Astrocyte (in vitro differentiated cells and primary cell): ENCODE measurements at regions not wholly inside any gene's neighbourhood (a gene's known extent, or its start where the extent isn't known, plus 50 kb on each side); places are given as distances from the start of the nearest gene placed in this dataset.

Source experiments
- DNase-seq: peaks from one replicate; pipeline ENCODE4 v3.0.0-alpha.2; 2010; ENCODE audit warnings: low read depth
- FAIRE-seq: peaks from 2 replicates; lab custom pipeline; 2011; peaks lifted over from hg19 to GRCh38; lab: Jason Lieb, UNC
- H2AFZ ChIP-seq: 2 replicates; pipeline ENCODE4 v1.6.0; 2012; ENCODE audit warnings: low read depth, low read length, inconsistent platforms
- H3K27ac ChIP-seq: 2 replicates; pipeline ENCODE4 v1.5.1; 2011; ENCODE audit warnings: low read depth, low read length, inconsistent platforms
- H3K27me3 ChIP-seq: 2 replicates; pipeline ENCODE4 v1.6.0; 2011; ENCODE audit warnings: low read length, inconsistent platforms; ENCODE audit not compliant: insufficient read depth
- H3K36me3 ChIP-seq: 2 replicates; pipeline ENCODE4 v1.5.1; 2011; ENCODE audit warnings: low read length, inconsistent platforms; ENCODE audit not compliant: insufficient read depth
- H3K4me1 ChIP-seq: 2 replicates; pipeline ENCODE4 v1.5.1; 2011; ENCODE audit warnings: low read length, inconsistent platforms; ENCODE audit not compliant: insufficient read depth
- H3K4me2 ChIP-seq: 2 replicates; pipeline ENCODE4 v1.6.0; 2012; ENCODE audit warnings: low read length, inconsistent platforms
- H3K4me3 ChIP-seq: 2 replicates; pipeline ENCODE4 v1.5.1; 2011; ENCODE audit warnings: low read depth, mild to moderate bottlenecking, low read length, inconsistent platforms; ENCODE audit not compliant: insufficient read depth
- H3K79me2 ChIP-seq: 2 replicates; pipeline ENCODE4 v1.6.0; 2012; ENCODE audit warnings: mild to moderate bottlenecking, low read length, inconsistent platforms; ENCODE audit not compliant: insufficient read depth
- H3K9ac ChIP-seq: 2 replicates; pipeline ENCODE4 v1.6.0; 2012; ENCODE audit warnings: mild to moderate bottlenecking, low read length, inconsistent platforms
- H3K9me3 ChIP-seq: 2 replicates; pipeline ENCODE4 v1.5.1; 2012; ENCODE audit warnings: low read depth, mild to moderate bottlenecking, low read length, inconsistent platforms; ENCODE audit not compliant: insufficient read depth
- H4K20me1 ChIP-seq: 2 replicates; pipeline ENCODE4 v1.6.0; 2012; ENCODE audit warnings: low read length, inconsistent platforms; ENCODE audit not compliant: insufficient read depth
- H3K27ac Mint-ChIP-seq: one replicate; pipeline ENCODE4 v1.8.0; 2021; ENCODE audit warnings: mild to moderate bottlenecking, mixed read lengths; ENCODE audit not compliant: unreplicated experiment
- H3K27me3 Mint-ChIP-seq: one replicate; pipeline ENCODE4 v1.8.0; 2021; ENCODE audit warnings: low read depth, mixed read lengths; ENCODE audit not compliant: unreplicated experiment
- H3K36me3 Mint-ChIP-seq: one replicate; pipeline ENCODE4 v1.8.0; 2021; ENCODE audit warnings: low read depth, mixed read lengths; ENCODE audit not compliant: unreplicated experiment
- H3K4me1 Mint-ChIP-seq: one replicate; pipeline ENCODE4 v1.8.0; 2021; ENCODE audit warnings: low read depth, mixed read lengths; ENCODE audit not compliant: unreplicated experiment
- H3K4me3 Mint-ChIP-seq: one replicate; pipeline ENCODE4 v1.8.0; 2021; ENCODE audit warnings: mild to moderate bottlenecking, moderate library complexity, mixed read lengths; ENCODE audit not compliant: unreplicated experiment
- H3K9me3 Mint-ChIP-seq: one replicate; pipeline ENCODE4 v1.8.0; 2021; ENCODE audit warnings: mild to moderate bottlenecking, mixed read lengths; ENCODE audit not compliant: unreplicated experiment
- EZH2 ChIP-seq: IDR thresholded peaks from 2 replicates; pipeline ENCODE4 v1.6.1; 2012; ENCODE audit warnings: mild to moderate bottlenecking, low read length, inconsistent platforms; ENCODE audit not compliant: insufficient read depth
- TF ChIP-seq, protein P1 (sequence below): IDR thresholded peaks from 2 replicates; pipeline ENCODE4 v1.5.1; 2011; ENCODE audit warnings: low read depth, mild to moderate bottlenecking, inconsistent platforms, low read length, moderate library complexity; ENCODE audit not compliant: insufficient read depth

DNA sequence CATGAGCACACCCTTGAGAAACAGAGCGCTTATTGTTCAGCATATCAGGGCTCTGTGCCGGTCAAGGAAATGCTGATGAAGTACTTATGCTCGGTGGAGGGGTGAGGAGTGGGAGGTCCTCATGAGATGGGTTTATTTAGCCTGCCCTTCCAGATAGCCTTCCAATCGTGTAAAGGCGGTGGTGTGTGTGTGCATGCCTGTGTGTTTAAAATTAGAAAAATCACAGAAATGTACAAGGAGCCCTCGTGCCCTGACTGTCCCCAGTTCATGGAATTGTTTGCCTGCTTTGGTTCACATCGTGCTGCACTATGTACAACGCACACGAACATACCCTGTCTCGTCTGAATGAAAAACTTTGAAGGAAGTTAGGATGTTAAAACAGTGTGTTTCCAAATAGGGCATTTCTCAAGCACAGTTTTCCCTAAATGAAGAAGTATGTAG lies 158.6 kb downstream of the AQP4 start:
- H3K27me3 Mint-ChIP-seq = peaks cover 5% of the 10 kb centered on the region
- no peak overlapping the region for H3K27ac Mint-ChIP-seq
- H3K36me3 Mint-ChIP-seq = no peaks in the 10 kb centered on the region
- no peaks in the 10 kb centered on the region for H3K36me3 ChIP-seq
- DNase-seq (no peak), FAIRE-seq (no peak)
- no peak overlapping the region for H3K9ac ChIP-seq
- no peaks in the 10 kb centered on the region for H3K4me1 Mint-ChIP-seq
- no peak for TF ChIP-seq EZH2
- TF ChIP-seq, protein P1, sequence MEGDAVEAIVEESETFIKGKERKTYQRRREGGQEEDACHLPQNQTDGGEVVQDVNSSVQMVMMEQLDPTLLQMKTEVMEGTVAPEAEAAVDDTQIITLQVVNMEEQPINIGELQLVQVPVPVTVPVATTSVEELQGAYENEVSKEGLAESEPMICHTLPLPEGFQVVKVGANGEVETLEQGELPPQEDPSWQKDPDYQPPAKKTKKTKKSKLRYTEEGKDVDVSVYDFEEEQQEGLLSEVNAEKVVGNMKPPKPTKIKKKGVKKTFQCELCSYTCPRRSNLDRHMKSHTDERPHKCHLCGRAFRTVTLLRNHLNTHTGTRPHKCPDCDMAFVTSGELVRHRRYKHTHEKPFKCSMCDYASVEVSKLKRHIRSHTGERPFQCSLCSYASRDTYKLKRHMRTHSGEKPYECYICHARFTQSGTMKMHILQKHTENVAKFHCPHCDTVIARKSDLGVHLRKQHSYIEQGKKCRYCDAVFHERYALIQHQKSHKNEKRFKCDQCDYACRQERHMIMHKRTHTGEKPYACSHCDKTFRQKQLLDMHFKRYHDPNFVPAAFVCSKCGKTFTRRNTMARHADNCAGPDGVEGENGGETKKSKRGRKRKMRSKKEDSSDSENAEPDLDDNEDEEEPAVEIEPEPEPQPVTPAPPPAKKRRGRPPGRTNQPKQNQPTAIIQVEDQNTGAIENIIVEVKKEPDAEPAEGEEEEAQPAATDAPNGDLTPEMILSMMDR = no peak
- H2AFZ ChIP-seq = no peak overlapping the region
- no peak overlapping the region for H3K27ac ChIP-seq
- no peak overlapping the region for H3K4me3 Mint-ChIP-seq
- no peaks in the 10 kb centered on the region for H3K79me2 ChIP-seq
- H3K9me3 ChIP-seq = no peaks in the 10 kb centered on the region
- no peaks in the 10 kb centered on the region for H3K4me1 ChIP-seq
- no peak overlapping the region for H3K4me2 ChIP-seq
- no peaks in the 10 kb centered on the region for H3K27me3 ChIP-seq
- no peaks in the 10 kb centered on the region for H3K9me3 Mint-ChIP-seq
- no peak overlapping the region for H3K4me3 ChIP-seq
- H4K20me1 ChIP-seq = no peaks in the 10 kb centered on the region

DNA sequence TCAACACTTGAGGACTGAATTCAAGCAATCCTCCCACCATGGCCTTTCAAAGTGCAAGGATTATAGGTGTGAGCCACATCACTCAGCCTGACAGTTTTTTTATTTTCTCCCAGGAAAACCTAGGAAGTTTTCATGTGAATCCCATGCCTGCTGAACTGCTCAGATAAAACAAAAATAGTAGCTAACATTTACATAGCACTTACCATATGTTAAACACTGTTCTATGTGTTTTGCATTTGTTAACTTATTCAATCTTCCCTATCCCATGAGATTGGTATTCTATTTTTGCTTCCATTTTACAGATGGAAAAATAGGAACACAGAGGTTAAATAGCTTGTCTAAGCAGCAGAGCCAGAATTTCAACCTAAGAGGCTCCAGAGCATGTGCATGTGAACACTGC lies 157.4 kb upstream of the KCTD1 start:
- H3K4me3 ChIP-seq = no peak overlapping the region
- Mint-ChIP-seq H3K27me3 (peaks cover 5% of the 10 kb centered on the region), H3K36me3 (no peaks in the 10 kb centered on the region), H3K9me3 (no peaks in the 10 kb centered on the region), H3K4me3 (no peak overlapping the region), H3K27ac (no peak overlapping the region), H3K4me1 (no peaks in the 10 kb centered on the region)
- no peak for DNase-seq
- H3K9me3 ChIP-seq = no peaks in the 10 kb centered on the region
- no peak overlapping the region for H3K27ac ChIP-seq
- H4K20me1 ChIP-seq = no peaks in the 10 kb centered on the region
- H3K79me2 ChIP-seq = no peaks in the 10 kb centered on the region
- no peaks in the 10 kb centered on the region for H3K36me3 ChIP-seq
- no peak for FAIRE-seq
- no peaks in the 10 kb centered on the region for H3K27me3 ChIP-seq
- TF ChIP-seq EZH2 = no peak
- TF ChIP-seq, protein P1 = no peak
- no peaks in the 10 kb centered on the region for H3K4me1 ChIP-seq
- H3K9ac ChIP-seq = no peak overlapping the region
- no peak overlapping the region for H2AFZ ChIP-seq
- H3K4me2 ChIP-seq = no peak overlapping the region

DNA sequence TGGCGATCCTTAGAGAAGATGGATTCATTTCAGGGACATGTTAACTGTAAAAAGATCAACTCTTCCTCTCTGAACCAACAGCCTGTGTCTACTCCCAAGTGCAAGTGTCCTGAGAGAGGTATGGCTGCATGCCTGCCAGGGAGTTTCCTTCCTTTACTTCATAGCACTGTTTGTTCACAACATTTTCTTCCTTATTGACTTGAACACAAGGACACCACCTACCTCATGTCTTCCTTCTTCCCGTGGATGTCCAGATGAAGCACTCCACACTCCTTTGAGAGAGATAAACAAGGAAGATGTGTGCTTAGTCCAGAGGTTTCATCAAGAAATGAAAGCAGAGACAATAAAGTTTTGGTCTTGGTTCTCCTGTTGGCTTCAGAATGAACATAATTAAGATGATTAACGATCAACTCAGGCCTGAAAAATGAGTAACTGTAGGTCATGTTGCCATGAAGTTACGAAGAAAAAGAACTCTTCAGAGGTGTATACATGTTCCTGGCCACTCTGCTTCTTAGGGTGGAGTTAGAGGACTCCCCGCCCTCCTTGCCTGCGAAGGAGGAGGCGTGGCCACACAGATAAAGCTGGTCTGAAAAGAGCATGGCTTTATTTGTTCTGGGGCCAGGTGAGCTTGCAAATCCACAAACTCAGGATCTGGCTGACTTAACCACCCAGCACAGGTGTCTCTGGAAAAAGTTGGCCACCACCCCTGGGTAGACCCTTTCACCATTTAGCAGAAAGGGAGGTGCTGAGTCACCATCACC lies 155.0 kb upstream of the KCTD1 start:
- Mint-ChIP-seq H3K36me3 (no peaks in the 10 kb centered on the region), H3K27ac (no peak overlapping the region), H3K4me3 (no peak overlapping the region), H3K4me1 (no peaks in the 10 kb centered on the region), H3K9me3 (no peaks in the 10 kb centered on the region), H3K27me3 (peaks cover 5% of the 10 kb centered on the region)
- FAIRE-seq = no peak
- Histone ChIP-seq H3K79me2 (no peaks in the 10 kb centered on the region), H3K9ac (no peak overlapping the region), H3K4me3 (no peak overlapping the region), H4K20me1 (no peaks in the 10 kb centered on the region), H3K9me3 (no peaks in the 10 kb centered on the region), H3K36me3 (no peaks in the 10 kb centered on the region), H3K27me3 (no peaks in the 10 kb centered on the region), H3K27ac (no peak overlapping the region), H3K4me1 (no peaks in the 10 kb centered on the region), H3K4me2 (no peak overlapping the region), H2AFZ (no peak overlapping the region)
- TF ChIP-seq, protein P1 = no peak
- no peak for TF ChIP-seq EZH2
- DNase-seq = no peak
